ENCODE measurements at regions not wholly inside any gene's neighbourhood (a gene's known extent, or its start where the extent isn't known, plus 50 kb on each side); places are given as distances from the start of the nearest gene placed in this dataset.

- H3K36me3 ChIP-seq (ENCODE audit: control insufficient read depth, insufficient read depth, low read length): no peaks in the 10 kb centered on the region
- no peak for TF ChIP-seq CTCF (IDR thresholded peaks at IDR 0.05; ENCODE audit: insufficient read depth, low read length, severe bottlenecking)
- no peak for FAIRE-seq
- DNase-seq (ENCODE audit: low read depth): peak; percentile 67
- H3K4me3 ChIP-seq (ENCODE audit: low read depth, low read length): no peak overlapping the region
- H3K27me3 ChIP-seq (ENCODE audit: control insufficient read depth, insufficient read depth, low read length): no peaks in the 10 kb centered on the region
Measured at GRCh38 chr6:21855811-21856455, 262.4 kb downstream of the SOX4 start.

DNA sequence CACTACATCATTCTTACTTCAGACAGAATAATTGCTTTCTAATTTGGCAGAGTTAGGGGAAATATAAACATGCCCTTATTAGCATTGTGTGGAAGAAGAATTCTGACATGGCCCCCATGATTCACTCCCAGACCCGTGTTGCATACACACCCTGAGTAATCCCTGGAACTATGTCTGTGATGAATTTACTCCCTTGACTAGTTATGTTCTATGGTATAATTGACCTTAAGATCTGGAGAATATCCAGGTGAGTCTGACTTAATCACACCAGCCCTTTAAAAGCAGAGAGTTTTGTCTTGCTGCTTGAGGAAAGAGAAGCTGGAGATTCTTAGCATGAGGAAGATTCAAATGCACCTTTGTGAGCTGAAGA lies 262.9 kb downstream of the SOX4 start:
- H3K27me3 ChIP-seq (ENCODE audit: control insufficient read depth, insufficient read depth, low read length): no peaks in the 10 kb centered on the region
- no peak for TF ChIP-seq CTCF (IDR thresholded peaks at IDR 0.05; ENCODE audit: insufficient read depth, low read length, severe bottlenecking)
- DNase-seq (ENCODE audit: low read depth) (peak; percentile 98), FAIRE-seq (peak; percentile 7)
- H3K36me3 ChIP-seq (ENCODE audit: control insufficient read depth, insufficient read depth, low read length): no peaks in the 10 kb centered on the region
- H3K4me3 ChIP-seq (ENCODE audit: low read depth, low read length): no peak overlapping the region

DNA sequence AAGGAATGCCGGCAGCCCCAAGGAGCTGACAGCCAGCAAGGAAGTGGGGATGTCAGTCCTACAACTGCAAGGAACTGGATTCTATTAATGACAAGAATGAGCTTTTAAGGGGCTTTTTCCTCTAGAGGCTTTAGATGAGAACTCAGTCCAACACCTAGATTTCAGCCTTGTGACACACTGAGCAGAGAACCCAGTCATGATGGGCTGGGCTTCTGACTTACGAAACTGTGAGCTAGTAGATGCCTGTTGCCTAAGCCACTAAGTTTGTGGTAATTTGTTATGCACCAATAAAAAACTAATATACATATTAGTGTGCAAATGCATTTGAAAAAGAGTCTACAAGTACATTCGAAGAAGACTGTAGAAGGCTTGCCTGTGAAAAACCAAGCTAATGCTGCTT lies 263.3 kb downstream of the SOX4 start:
- H3K27me3 ChIP-seq (ENCODE audit: control insufficient read depth, insufficient read depth, low read length): no peaks in the 10 kb centered on the region
- FAIRE-seq (no peak), DNase-seq (ENCODE audit: low read depth) (peak; percentile 92)
- no peaks in the 10 kb centered on the region for H3K36me3 ChIP-seq (ENCODE audit: control insufficient read depth, insufficient read depth, low read length)
- H3K4me3 ChIP-seq (ENCODE audit: low read depth, low read length): no peak overlapping the region
- no peak for TF ChIP-seq CTCF (IDR thresholded peaks at IDR 0.05; ENCODE audit: insufficient read depth, low read length, severe bottlenecking)

GRCh38 chr6:21858076-21858475 lies 264.5 kb downstream of the SOX4 start:
- H3K36me3 ChIP-seq (ENCODE audit: control insufficient read depth, insufficient read depth, low read length): no peaks in the 10 kb centered on the region
- DNase-seq (ENCODE audit: low read depth) (no peak), FAIRE-seq (no peak)
- H3K27me3 ChIP-seq (ENCODE audit: control insufficient read depth, insufficient read depth, low read length): no peaks in the 10 kb centered on the region
- TF ChIP-seq CTCF (IDR thresholded peaks at IDR 0.05; ENCODE audit: insufficient read depth, low read length, severe bottlenecking): no peak
- H3K4me3 ChIP-seq (ENCODE audit: low read depth, low read length): no peak overlapping the region

DNA sequence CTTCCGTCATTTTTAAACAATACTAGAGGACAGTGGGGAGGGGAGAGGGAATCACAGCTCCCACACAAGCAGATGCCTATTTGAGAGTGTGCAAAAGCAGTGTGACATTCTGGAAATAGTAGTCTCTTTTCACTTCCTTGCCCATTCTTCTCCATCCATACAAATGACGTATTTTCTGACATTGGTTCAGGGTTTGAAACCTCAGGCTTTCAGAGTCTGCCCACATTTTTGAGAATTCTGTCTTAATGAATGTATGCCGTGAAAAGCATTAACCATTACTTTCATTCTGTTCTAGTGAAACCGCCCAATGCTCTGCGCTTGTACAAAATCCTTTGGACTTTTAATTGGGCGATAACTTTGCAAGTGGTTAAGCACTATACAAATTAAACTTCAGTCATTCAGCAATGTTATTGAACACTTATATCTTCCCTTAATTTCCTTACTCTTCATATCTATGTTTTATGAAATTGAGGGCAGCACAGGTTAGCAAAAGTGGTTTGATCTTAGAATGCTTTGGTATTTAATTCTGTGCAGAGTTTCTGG lies 265.7 kb downstream of the SOX4 start:
- no peak for DNase-seq (ENCODE audit: low read depth)
- Histone ChIP-seq H3K4me3 (ENCODE audit: low read depth, low read length) (no peak overlapping the region), H3K27me3 (ENCODE audit: control insufficient read depth, insufficient read depth, low read length) (no peaks in the 10 kb centered on the region), H3K36me3 (ENCODE audit: control insufficient read depth, insufficient read depth, low read length) (no peaks in the 10 kb centered on the region)
- TF ChIP-seq CTCF (IDR thresholded peaks at IDR 0.05; ENCODE audit: insufficient read depth, low read length, severe bottlenecking): no peak
- FAIRE-seq: no peak

DNA sequence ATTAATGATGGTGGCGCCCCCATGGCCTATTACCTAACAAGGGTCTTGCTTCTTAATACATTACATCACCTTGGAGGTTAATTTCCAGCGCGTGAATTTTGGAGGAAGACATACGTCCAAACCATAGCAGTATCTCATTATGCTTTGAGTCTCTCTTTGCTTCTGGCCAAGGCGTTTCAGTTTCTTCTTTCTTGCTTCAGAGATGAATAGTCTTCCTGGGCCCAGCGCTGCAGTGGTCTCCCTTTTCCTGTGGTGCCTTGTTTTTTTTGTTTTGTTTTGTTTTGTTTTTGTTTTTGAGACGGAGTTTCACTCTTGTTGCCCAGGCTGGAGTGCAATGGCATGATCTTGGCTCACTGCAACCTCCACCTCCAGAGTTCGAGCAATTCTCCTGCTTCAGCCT lies 268.4 kb downstream of the SOX4 start:
- TF ChIP-seq CTCF (IDR thresholded peaks at IDR 0.05; ENCODE audit: insufficient read depth, low read length, severe bottlenecking): no peak
- FAIRE-seq: no peak
- no peak for DNase-seq (ENCODE audit: low read depth)
- Histone ChIP-seq H3K27me3 (ENCODE audit: control insufficient read depth, insufficient read depth, low read length) (no peaks in the 10 kb centered on the region), H3K36me3 (ENCODE audit: control insufficient read depth, insufficient read depth, low read length) (no peaks in the 10 kb centered on the region), H3K4me3 (ENCODE audit: low read depth, low read length) (no peak overlapping the region)

Data from bronchial epithelial cell (primary cell).